Smooth muscle cell (in vitro differentiated cells): ENCODE measurements at regions not wholly inside any gene's neighbourhood (a gene's known extent, or its start where the extent isn't known, plus 50 kb on each side); places are given as distances from the start of the nearest gene placed in this dataset.
A peak's percentile ranks its signal among the peaks of the same experiment; 100 is the strongest.

Experiments used
- DNase-seq: peaks from one replicate; lab custom pipeline; 2025; ENCODE audit not compliant: unreplicated experiment; lab: John Stamatoyannopoulos, UW
- H2AFZ ChIP-seq: fragments of 200-600 bp; sonication (generic); 2 replicates; pipeline ENCODE4 v1.6.0; 2016; ENCODE audit warnings: antibody characterized with exemption, low read depth, mild to moderate bottlenecking
- H3F3A ChIP-seq: fragments of 200-600 bp; sonication (generic); 2 replicates; pipeline ENCODE4 v1.6.0; 2017; ENCODE audit warnings: antibody characterized with exemption, low read depth
- H3K27ac ChIP-seq: fragments of 200-600 bp; sonication (generic); 2 replicates; pipeline ENCODE4 v1.5.1; 2016; ENCODE audit warnings: low read depth, mild to moderate bottlenecking
- H3K27me3 ChIP-seq: fragments of 200-600 bp; sonication (generic); 2 replicates; pipeline ENCODE4 v1.6.1; 2016; ENCODE audit warnings: low read depth, mild to moderate bottlenecking
- H3K36me3 ChIP-seq: fragments of 200-600 bp; sonication (generic); 2 replicates; pipeline ENCODE4 v1.5.1; 2016; ENCODE audit warnings: low read depth
- H3K4me1 ChIP-seq: fragments of 200-600 bp; sonication (generic); 2 replicates; pipeline ENCODE4 v1.5.1; 2016; ENCODE audit warnings: low read depth
- H3K4me2 ChIP-seq: fragments of 200-600 bp; sonication (generic); 2 replicates; pipeline ENCODE4 v1.6.0; 2016; ENCODE audit warnings: mild to moderate bottlenecking
- H3K4me3 ChIP-seq: fragments of 200-600 bp; sonication (generic); 2 replicates; pipeline ENCODE4 v1.5.1; 2016; ENCODE audit warnings: mild to moderate bottlenecking
- H3K79me2 ChIP-seq: fragments of 200-600 bp; sonication (generic); 2 replicates; pipeline ENCODE4 v1.6.0; 2016; ENCODE audit warnings: low read depth, mild to moderate bottlenecking
- H3K9ac ChIP-seq: fragments of 200-600 bp; sonication (generic); 2 replicates; pipeline ENCODE4 v1.6.0; 2016; ENCODE audit warnings: low read depth
- H3K9me3 ChIP-seq: fragments of 200-600 bp; sonication (generic); replicated peaks from 2 replicates; pipeline ENCODE4 v1.5.1; 2016; ENCODE audit warnings: low read depth
- H4K20me1 ChIP-seq: fragments of 200-600 bp; sonication (generic); 2 replicates; pipeline ENCODE4 v1.6.0; 2016; ENCODE audit warnings: low read depth
- WGBS: methylation state at CpG from one replicate; pipeline ENCODE4 v1.1.7; 2016; ENCODE audit warnings: low lambda C conversion rate; 5-methylcytosine and 5-hydroxymethylcytosine counted together
- TF ChIP-seq, protein P1 (sequence below): fragments of 200-600 bp; sonication (generic); IDR thresholded peaks from 2 replicates; pipeline ENCODE4 v1.5.1; 2017; ENCODE audit warnings: borderline replicate concordance, mild to moderate bottlenecking, antibody characterized with exemption; ENCODE audit not compliant: insufficient read depth, poor library complexity, severe bottlenecking

DNA sequence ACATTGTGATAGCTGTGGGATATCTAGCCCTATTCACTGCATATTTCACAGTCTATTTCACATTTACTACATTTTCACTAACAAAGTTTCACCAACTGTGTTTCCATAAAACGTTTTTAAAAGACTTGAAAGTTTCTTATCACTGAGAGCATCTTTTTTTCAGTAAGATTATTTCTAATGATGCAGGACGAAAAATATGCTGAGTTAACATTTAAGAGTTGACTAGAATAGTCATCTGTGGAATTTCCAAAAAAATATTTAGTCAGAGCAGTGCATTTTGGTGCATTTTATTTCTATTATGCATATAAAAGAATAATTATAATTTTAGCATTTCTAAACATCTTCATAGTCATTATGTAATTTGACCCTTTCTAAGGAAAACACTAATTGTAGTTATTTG, 143.8 kb upstream of the CLEC14A start:
- no peaks in the 10 kb centered on the region for H4K20me1 ChIP-seq
- no peaks in the 10 kb centered on the region for H3K36me3 ChIP-seq

DNA sequence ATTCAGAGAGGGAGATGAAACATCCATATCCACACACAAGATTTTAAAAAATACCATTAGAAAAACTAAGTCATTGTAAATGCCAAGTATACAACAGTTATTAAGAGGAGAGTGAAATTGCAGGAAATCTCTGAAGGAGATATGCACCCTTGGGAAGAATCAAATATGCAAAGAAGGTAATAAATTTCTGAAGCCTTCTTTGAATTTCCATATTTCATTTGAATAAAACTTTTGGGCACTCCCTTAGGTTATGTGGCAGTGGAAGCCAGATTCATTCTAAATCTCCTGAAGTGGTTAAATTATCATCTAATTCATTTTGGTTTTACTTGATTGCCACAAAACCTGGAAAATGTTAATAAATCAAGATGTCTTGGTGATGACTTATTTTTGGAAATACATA, 138.9 kb upstream of the CLEC14A start:
- H3K79me2 ChIP-seq, result no peaks in the 10 kb centered on the region
- H3K4me2 ChIP-seq, result no peak overlapping the region
- no peaks in the 10 kb centered on the region for H4K20me1 ChIP-seq
- H3K4me1 ChIP-seq, result no peaks in the 10 kb centered on the region
- no peaks in the 10 kb centered on the region for H3K36me3 ChIP-seq
- no peak overlapping the region for H3K27ac ChIP-seq
- H3K9me3 ChIP-seq, result no peaks in the 10 kb centered on the region
- TF ChIP-seq, protein P1, sequence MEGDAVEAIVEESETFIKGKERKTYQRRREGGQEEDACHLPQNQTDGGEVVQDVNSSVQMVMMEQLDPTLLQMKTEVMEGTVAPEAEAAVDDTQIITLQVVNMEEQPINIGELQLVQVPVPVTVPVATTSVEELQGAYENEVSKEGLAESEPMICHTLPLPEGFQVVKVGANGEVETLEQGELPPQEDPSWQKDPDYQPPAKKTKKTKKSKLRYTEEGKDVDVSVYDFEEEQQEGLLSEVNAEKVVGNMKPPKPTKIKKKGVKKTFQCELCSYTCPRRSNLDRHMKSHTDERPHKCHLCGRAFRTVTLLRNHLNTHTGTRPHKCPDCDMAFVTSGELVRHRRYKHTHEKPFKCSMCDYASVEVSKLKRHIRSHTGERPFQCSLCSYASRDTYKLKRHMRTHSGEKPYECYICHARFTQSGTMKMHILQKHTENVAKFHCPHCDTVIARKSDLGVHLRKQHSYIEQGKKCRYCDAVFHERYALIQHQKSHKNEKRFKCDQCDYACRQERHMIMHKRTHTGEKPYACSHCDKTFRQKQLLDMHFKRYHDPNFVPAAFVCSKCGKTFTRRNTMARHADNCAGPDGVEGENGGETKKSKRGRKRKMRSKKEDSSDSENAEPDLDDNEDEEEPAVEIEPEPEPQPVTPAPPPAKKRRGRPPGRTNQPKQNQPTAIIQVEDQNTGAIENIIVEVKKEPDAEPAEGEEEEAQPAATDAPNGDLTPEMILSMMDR, result no peak
- no peak for DNase-seq
- H3K4me3 ChIP-seq, result no peak overlapping the region
- no peak overlapping the region for H3K9ac ChIP-seq
- peak overlapping the region; percentile 43 for H2AFZ ChIP-seq
- no peaks in the 10 kb centered on the region for H3F3A ChIP-seq
- no peaks in the 10 kb centered on the region for H3K27me3 ChIP-seq

More for the DNA sequence above, 143.8 kb upstream of the CLEC14A start:
- Histone ChIP-seq H3K9me3 (no peaks in the 10 kb centered on the region), H3K4me2 (no peak overlapping the region), H2AFZ (peak overlapping the region; percentile 68), H3F3A (peaks cover 3% of the 10 kb centered on the region), H3K9ac (no peak overlapping the region), H3K27me3 (no peaks in the 10 kb centered on the region), H3K4me1 (peaks cover 17% of the 10 kb centered on the region), H3K27ac (no peak overlapping the region), H3K79me2 (no peaks in the 10 kb centered on the region), H3K4me3 (no peak overlapping the region)
- DNase-seq, result no peak
- TF ChIP-seq, protein P1, result no peak
- 43% methylated on average over 2 of the region's 2 CpGs for WGBS

DNA sequence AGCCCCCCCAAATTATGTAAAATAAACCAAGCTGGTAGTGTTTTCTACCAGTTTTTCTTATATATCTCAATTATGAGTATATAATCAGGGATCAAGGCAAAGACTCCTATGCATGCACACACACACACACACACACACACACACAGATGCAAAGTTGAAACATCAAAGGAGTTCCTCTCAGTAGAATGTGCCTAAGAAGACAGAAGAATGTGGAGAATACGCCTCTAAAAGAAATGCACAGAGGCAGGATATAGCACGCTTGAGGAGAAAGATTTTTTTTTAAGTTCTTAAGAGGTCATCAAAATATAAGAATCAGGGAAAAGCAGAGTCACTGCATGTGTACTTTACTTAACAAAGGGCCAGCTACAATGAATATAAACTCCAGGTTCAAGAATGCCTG, 138.2 kb upstream of the CLEC14A start:
- Histone ChIP-seq H3K27me3 (no peaks in the 10 kb centered on the region), H3K79me2 (no peaks in the 10 kb centered on the region), H3F3A (peaks cover 4% of the 10 kb centered on the region), H3K27ac (no peak overlapping the region), H3K4me1 (no peaks in the 10 kb centered on the region), H3K4me3 (no peak overlapping the region), H4K20me1 (no peaks in the 10 kb centered on the region), H2AFZ (peak overlapping the region; percentile 43), H3K9me3 (no peaks in the 10 kb centered on the region), H3K9ac (no peak overlapping the region), H3K4me2 (no peak overlapping the region), H3K36me3 (no peaks in the 10 kb centered on the region)
- 57% methylated on average over 2 of the region's 2 CpGs for WGBS
- TF ChIP-seq, protein P1, result no peak
- DNase-seq, result no peak

DNA sequence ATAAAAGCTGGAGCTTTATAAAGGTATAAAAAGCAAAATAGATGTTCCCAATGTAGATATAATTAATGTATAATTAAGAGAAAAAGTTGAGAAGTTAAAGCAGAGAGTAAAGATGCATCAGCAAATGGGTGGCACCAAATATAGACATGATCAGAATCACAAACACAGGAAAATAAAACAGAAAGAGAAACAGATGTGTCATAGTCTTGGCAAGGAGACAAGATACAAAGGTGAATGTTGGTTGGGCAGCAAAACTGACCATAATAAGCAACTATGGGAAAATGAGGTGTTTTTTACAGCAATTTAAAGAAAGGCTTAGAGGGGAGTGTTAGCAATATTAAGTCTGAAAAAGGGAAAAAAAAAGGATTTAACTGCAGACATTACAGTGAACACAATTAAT, 135.4 kb upstream of the CLEC14A start:
- Histone ChIP-seq H3K79me2 (no peaks in the 10 kb centered on the region), H3K27ac (no peak overlapping the region), H4K20me1 (no peaks in the 10 kb centered on the region), H3K4me1 (peaks cover 19% of the 10 kb centered on the region), H3F3A (peaks cover 5% of the 10 kb centered on the region), H3K9ac (no peak overlapping the region), H3K27me3 (no peaks in the 10 kb centered on the region), H3K4me2 (no peak overlapping the region), H2AFZ (no peak overlapping the region), H3K9me3 (no peaks in the 10 kb centered on the region), H3K36me3 (no peaks in the 10 kb centered on the region), H3K4me3 (no peak overlapping the region)
- DNase-seq, result no peak
- TF ChIP-seq, protein P1, result no peak
